PC-9 (cell line): ENCODE measurements at regions not wholly inside any gene's neighbourhood (a gene's known extent, or its start where the extent isn't known, plus 50 kb on each side); places are given as distances from the start of the nearest gene placed in this dataset.

Experiments
- BruUV-seq: library from RNA; stranded (reverse); fragments of 400-500 nt; replicated peaks from 2 replicates; lab custom pipeline; 2021; lab: Mats Ljungman, UMichigan
- CTCF ChIA-PET: fragments of 300-600 bp; sonication (Branson Sonifier 250); formaldehyde crosslinking; loops from one replicate; lab custom pipeline; 2022; ENCODE audit warnings: antibody characterized with exemption; lab: Charles Lee
- POLR2A ChIA-PET: fragments of 300-600 bp; sonication (Branson Sonifier 250); formaldehyde crosslinking; loops from one replicate; lab custom pipeline; 2022; ENCODE audit warnings: antibody characterized with exemption; ENCODE audit not compliant: unreplicated experiment; lab: Charles Lee
- DNase-seq, 2 experiments: peaks; one replicate each; pipeline versions ENCODE4 v3.0.0 to v3.0.0-alpha.2; 2015 to 2022; ENCODE audit warnings: mixed read lengths in 1 of 2
- H2AFZ ChIP-seq: fragments of 200-600 bp; sonication (generic); 2 replicates; pipeline ENCODE4 v1.8.1; 2017; ENCODE audit warnings: antibody characterized with exemption
- H3F3A ChIP-seq: fragments of 200-600 bp; sonication (generic); 2 replicates; pipeline ENCODE4 v1.8.1; 2017; ENCODE audit warnings: antibody characterized with exemption, mild to moderate bottlenecking, low read depth; ENCODE audit not compliant: insufficient read depth
- H3K27ac ChIP-seq: fragments of 200-600 bp; sonication (generic); 2 replicates; pipeline ENCODE4 v1.6.1; 2016; ENCODE audit warnings: mixed run types
- H3K27me3 ChIP-seq: fragments of 200-600 bp; sonication (generic); 2 replicates; pipeline ENCODE4 v1.6.1; 2016; ENCODE audit warnings: low read depth, mixed run types; ENCODE audit not compliant: insufficient read depth
- H3K36me3 ChIP-seq: fragments of 200-600 bp; sonication (generic); 2 replicates; pipeline ENCODE4 v1.6.1; 2016; ENCODE audit warnings: low read depth, mixed run types
- H3K4me1 ChIP-seq: fragments of 200-600 bp; sonication (generic); replicated peaks from 2 replicates; pipeline ENCODE4 v1.6.1; 2016; ENCODE audit warnings: mixed run types; ENCODE audit not compliant: insufficient read depth
- H3K4me2 ChIP-seq: fragments of 200-600 bp; sonication (generic); 2 replicates; pipeline ENCODE4 v1.6.1; 2017; ENCODE audit warnings: mixed run types
- H3K4me3 ChIP-seq: fragments of 200-600 bp; sonication (generic); 2 replicates; pipeline ENCODE4 v1.6.1; 2016; ENCODE audit warnings: mixed run types
- H3K79me2 ChIP-seq: fragments of 200-600 bp; sonication (generic); 2 replicates; pipeline ENCODE4 v1.6.1; 2017; ENCODE audit warnings: low read depth, mixed run types
- H3K9me2 ChIP-seq: fragments of 200-600 bp; sonication (generic); 2 replicates; pipeline ENCODE4 v1.8.1; 2017; ENCODE audit warnings: mild to moderate bottlenecking; ENCODE audit not compliant: insufficient read depth
- H3K9me3 ChIP-seq: fragments of 200-600 bp; sonication (generic); 2 replicates; pipeline ENCODE4 v1.8.1; 2016; ENCODE audit warnings: low read depth; ENCODE audit not compliant: insufficient read depth
- H4K20me1 ChIP-seq: fragments of 200-600 bp; sonication (generic); 2 replicates; pipeline ENCODE4 v1.8.1; 2017; ENCODE audit not compliant: insufficient read depth
- CTCF ChIP-seq: fragments of 200-600 bp; sonication (generic); conservative IDR thresholded peaks from 2 replicates; pipeline ENCODE4 v1.6.1; 2017; ENCODE audit warnings: mixed run types, antibody characterized with exemption, mild to moderate bottlenecking, moderate library complexity
- EZH2 ChIP-seq: fragments of 200-600 bp; sonication (generic); IDR thresholded peaks from 2 replicates; pipeline ENCODE4 v1.8.0; 2017; ENCODE audit warnings: antibody characterized with exemption, low read depth
- intact Hi-C: fragments of 100-400 bp; cut with micrococcal nuclease; formaldehyde crosslinking; loops from one replicate; pipeline ENCODE4 v1.10.0; 2022; ENCODE audit not compliant: unreplicated experiment

- Histone ChIP-seq H3F3A (no peaks in the 10 kb centered on the region), H3K9me3 (no peaks in the 10 kb centered on the region), H3K4me3 (no peak overlapping the region), H2AFZ (no peak overlapping the region), H3K36me3 (no peaks in the 10 kb centered on the region), H3K79me2 (no peaks in the 10 kb centered on the region), H3K9me2 (no peaks in the 10 kb centered on the region), H3K27me3 (no peaks in the 10 kb centered on the region), H4K20me1 (no peaks in the 10 kb centered on the region), H3K4me1 (no peaks in the 10 kb centered on the region), H3K4me2 (no peak overlapping the region), H3K27ac (no peak overlapping the region)
- TF ChIP-seq CTCF (no peak), EZH2 (no peak)
- POLR2A ChIA-PET = no interaction called here
- DNase-seq = peak in 1 of 2 experiments; percentile 4
- no TSS peak for BruUV-seq
- intact Hi-C loops = no loop called here
- CTCF ChIA-PET = no interaction called here
Measured at GRCh38 chr13:80463673-80464352, 122.9 kb upstream of the SPRY2 start.

GRCh38 chr13:80462567-80462966 lies 121.6 kb upstream of the SPRY2 start:
- H3K4me2 ChIP-seq = no peak overlapping the region
- BruUV-seq = no TSS peak
- no peaks in the 10 kb centered on the region for H3K79me2 ChIP-seq
- H3K9me2 ChIP-seq = no peaks in the 10 kb centered on the region
- CTCF ChIA-PET = no interaction called here
- H2AFZ ChIP-seq = no peak overlapping the region
- H3K27me3 ChIP-seq = no peaks in the 10 kb centered on the region
- no peaks in the 10 kb centered on the region for H3K36me3 ChIP-seq
- no peaks in the 10 kb centered on the region for H4K20me1 ChIP-seq
- H3K4me3 ChIP-seq = no peak overlapping the region
- no peaks in the 10 kb centered on the region for H3F3A ChIP-seq
- TF ChIP-seq CTCF (no peak), EZH2 (no peak)
- H3K9me3 ChIP-seq = no peaks in the 10 kb centered on the region
- no peaks in the 10 kb centered on the region for H3K4me1 ChIP-seq
- intact Hi-C loops = no loop called here
- H3K27ac ChIP-seq = no peak overlapping the region
- POLR2A ChIA-PET = no interaction called here
- DNase-seq = no peak

GRCh38 chr13:80462037-80462436 lies 121.1 kb upstream of the SPRY2 start:
- DNase-seq = no peak
- no peaks in the 10 kb centered on the region for H3K79me2 ChIP-seq
- no peak overlapping the region for H3K27ac ChIP-seq
- H3K27me3 ChIP-seq = no peaks in the 10 kb centered on the region
- no peaks in the 10 kb centered on the region for H4K20me1 ChIP-seq
- no peaks in the 10 kb centered on the region for H3F3A ChIP-seq
- intact Hi-C loops = no loop called here
- H3K4me3 ChIP-seq = no peak overlapping the region
- no TSS peak for BruUV-seq
- H3K36me3 ChIP-seq = no peaks in the 10 kb centered on the region
- POLR2A ChIA-PET = no interaction called here
- no peak overlapping the region for H2AFZ ChIP-seq
- H3K4me1 ChIP-seq = no peaks in the 10 kb centered on the region
- no peaks in the 10 kb centered on the region for H3K9me3 ChIP-seq
- CTCF ChIA-PET = no interaction called here
- TF ChIP-seq EZH2 (no peak), CTCF (no peak)
- H3K9me2 ChIP-seq = no peaks in the 10 kb centered on the region
- no peak overlapping the region for H3K4me2 ChIP-seq
